ENCODE measurements at regions not wholly inside any gene's neighbourhood (a gene's known extent, or its start where the extent isn't known, plus 50 kb on each side); places are given as distances from the start of the nearest gene placed in this dataset.

- Histone ChIP-seq H3K4me2 (ENCODE audit: control insufficient read depth, insufficient read depth) (no peak overlapping the region), H3K79me2 (ENCODE audit: control insufficient read depth, insufficient read depth, low read length) (no peaks in the 10 kb centered on the region), H3K27ac (ENCODE audit: control insufficient read depth, insufficient read depth) (no peak overlapping the region), H3K4me3 (no peak overlapping the region), H3K4me1 (ENCODE audit: control insufficient read depth, insufficient read depth, low read length) (no peaks in the 10 kb centered on the region), H3K9ac (ENCODE audit: control insufficient read depth, insufficient read depth, low read length) (no peak overlapping the region), H4K20me1 (ENCODE audit: control insufficient read depth, insufficient read depth) (no peaks in the 10 kb centered on the region), H3K27me3 (replicated peaks in 1 of 2; ENCODE audit: control insufficient read depth in 2 of 2, insufficient read depth in 2 of 2, low read length in 1 of 2) (no peaks in the 10 kb centered on the region), H2AFZ (ENCODE audit: control insufficient read depth, low read depth, low read length) (no peak overlapping the region), H3K36me3 (ENCODE audit: control insufficient read depth in 2 of 2, insufficient read depth in 2 of 2, low read length in 1 of 2) (no peaks in the 10 kb centered on the region), H3K9me3 (replicated peaks; ENCODE audit: control insufficient read depth, insufficient read depth, low read length) (no peaks in the 10 kb centered on the region; the same call in 1 of the 3 replicates)
- ChIA-PET SMC1A (ENCODE audit: uncharacterized antibody, unreplicated experiment) (interaction anchor here (0.8 to 1.8 kb wide), 3 partner anchors 9 to 13 kb away, joined by 3 to 5 read pairs (median 3); no protein-coding TSS in a partner anchor), POLR2A (no interaction called here), CTCF (interaction anchor here (1.3 kb wide), 1 partner anchor 11 kb away, joined by 3 read pairs; no protein-coding TSS in a partner anchor), RAD21 (ENCODE audit: unreplicated experiment) (no interaction called here)
- TF ChIP-seq REST (IDR thresholded peaks at IDR 0.05; ENCODE audit: low read depth, low read length) = no peak
- no peak for TF ChIP-seq ATF2 (IDR thresholded peaks at IDR 0.05; ENCODE audit: low read length)
- no peak for TF ChIP-seq SMAD5 (IDR thresholded peaks at IDR 0.05; ENCODE audit: low read depth)
- TF ChIP-seq CEBPB (IDR thresholded peaks at IDR 0.05; ENCODE audit: borderline replicate concordance in 1 of 2, low read depth in 2 of 2, low read length in 2 of 2) = no peak
- TF ChIP-seq SIN3A (IDR thresholded peaks at IDR 0.05; ENCODE audit: low read depth, low read length) = no peak
- intact Hi-C loops (cut with micrococcal nuclease; ENCODE audit: unreplicated experiment) = no loop called here
- no peak for DNase-seq (ENCODE audit: low read depth, low spot score)
- FAIRE-seq = no peak
- ATAC-seq = no peak
- in situ Hi-C loops (cut with MboI) = no loop called here
- 36% methylated on average over 2 of the region's 2 CpGs for WGBS (ENCODE audit: insufficient coverage, insufficient replicate concordance, low lambda C conversion rate, missing lambda C conversion rate)
- no TSS peak for BruUV-seq (replicated peaks)
These were observed 214.8 kb downstream of the COG6 start for GRCh38 chr13:39870197-39870747.
